ENCODE measurements at regions not wholly inside any gene's neighbourhood (a gene's known extent, or its start where the extent isn't known, plus 50 kb on each side); places are given as distances from the start of the nearest gene placed in this dataset.

- TF ChIP-seq, protein P1, sequence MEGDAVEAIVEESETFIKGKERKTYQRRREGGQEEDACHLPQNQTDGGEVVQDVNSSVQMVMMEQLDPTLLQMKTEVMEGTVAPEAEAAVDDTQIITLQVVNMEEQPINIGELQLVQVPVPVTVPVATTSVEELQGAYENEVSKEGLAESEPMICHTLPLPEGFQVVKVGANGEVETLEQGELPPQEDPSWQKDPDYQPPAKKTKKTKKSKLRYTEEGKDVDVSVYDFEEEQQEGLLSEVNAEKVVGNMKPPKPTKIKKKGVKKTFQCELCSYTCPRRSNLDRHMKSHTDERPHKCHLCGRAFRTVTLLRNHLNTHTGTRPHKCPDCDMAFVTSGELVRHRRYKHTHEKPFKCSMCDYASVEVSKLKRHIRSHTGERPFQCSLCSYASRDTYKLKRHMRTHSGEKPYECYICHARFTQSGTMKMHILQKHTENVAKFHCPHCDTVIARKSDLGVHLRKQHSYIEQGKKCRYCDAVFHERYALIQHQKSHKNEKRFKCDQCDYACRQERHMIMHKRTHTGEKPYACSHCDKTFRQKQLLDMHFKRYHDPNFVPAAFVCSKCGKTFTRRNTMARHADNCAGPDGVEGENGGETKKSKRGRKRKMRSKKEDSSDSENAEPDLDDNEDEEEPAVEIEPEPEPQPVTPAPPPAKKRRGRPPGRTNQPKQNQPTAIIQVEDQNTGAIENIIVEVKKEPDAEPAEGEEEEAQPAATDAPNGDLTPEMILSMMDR (IDR thresholded peaks at IDR 0.05; ENCODE audit: poor library complexity), result no peak
- no peak for TF ChIP-seq EZH2 (IDR thresholded peaks at IDR 0.05; ENCODE audit: borderline replicate concordance)
Observed at GRCh38 chr2:82158150-82158549, 1853.6 kb upstream of the LRRTM1 start.
